ENCODE measurements at regions not wholly inside any gene's neighbourhood (a gene's known extent, or its start where the extent isn't known, plus 50 kb on each side); places are given as distances from the start of the nearest gene placed in this dataset.
"Not testable (repeated sequence)": the region's sequence is repeated elsewhere in the genome, so short reads cannot be mapped to it uniquely, and the experiment has no call there.

- in situ Hi-C loops (cut with MboI; ENCODE audit: low sequenced_read_pairs), result no loop called here
Measured at GRCh38 chr21:35622612-35623011, 437.7 kb downstream of the SETD4 start.

- in situ Hi-C loops (cut with MboI; ENCODE audit: low sequenced_read_pairs), result no loop called here
Measured at GRCh38 chr21:35619184-35619583, 441.1 kb downstream of the SETD4 start.

GRCh38 chr21:35617491-35617890 is 442.8 kb downstream of the SETD4 start:
- in situ Hi-C loops (cut with MboI; ENCODE audit: low sequenced_read_pairs), result no loop called here

DNA sequence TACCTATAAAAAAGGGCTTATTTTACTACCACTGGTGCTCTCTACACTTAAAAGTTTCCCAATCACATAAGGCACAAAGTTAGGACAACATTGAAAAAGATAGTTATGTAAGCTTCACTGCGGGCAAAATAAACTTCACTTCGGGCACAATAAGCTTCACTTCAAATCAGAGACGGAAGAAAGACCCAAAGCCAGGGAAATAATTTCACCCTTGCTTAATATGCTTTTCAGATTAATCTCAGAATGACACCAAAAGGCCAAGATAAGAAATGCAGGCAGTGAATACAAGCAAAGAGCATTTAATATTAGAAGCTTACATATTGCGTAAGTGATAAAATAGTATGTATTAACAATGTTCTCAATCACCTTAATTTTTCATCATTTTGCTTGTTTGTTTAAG is 444.2 kb downstream of the SETD4 start:
- in situ Hi-C loops (cut with MboI; ENCODE audit: low sequenced_read_pairs), result no loop called here

DNA sequence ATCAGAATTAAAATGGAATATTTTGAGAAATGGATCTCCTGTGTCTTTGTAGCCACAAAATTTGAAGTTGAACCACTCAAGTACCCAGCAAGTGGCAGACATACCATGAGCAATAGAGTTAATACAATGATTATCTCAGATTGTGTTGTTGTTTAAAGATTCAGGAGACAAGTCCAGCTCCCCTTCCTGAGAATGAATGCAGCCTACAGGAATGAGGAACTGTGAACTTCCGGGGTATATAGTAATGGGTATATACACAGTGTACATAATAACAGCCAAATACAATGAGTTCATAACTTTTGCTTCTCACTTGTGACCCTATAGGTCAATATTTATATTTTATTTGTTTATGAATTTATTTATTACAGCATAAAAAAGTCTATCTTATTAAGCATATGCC is 445.0 kb downstream of the SETD4 start:
- in situ Hi-C loops (cut with MboI; ENCODE audit: low sequenced_read_pairs), result no loop called here

DNA sequence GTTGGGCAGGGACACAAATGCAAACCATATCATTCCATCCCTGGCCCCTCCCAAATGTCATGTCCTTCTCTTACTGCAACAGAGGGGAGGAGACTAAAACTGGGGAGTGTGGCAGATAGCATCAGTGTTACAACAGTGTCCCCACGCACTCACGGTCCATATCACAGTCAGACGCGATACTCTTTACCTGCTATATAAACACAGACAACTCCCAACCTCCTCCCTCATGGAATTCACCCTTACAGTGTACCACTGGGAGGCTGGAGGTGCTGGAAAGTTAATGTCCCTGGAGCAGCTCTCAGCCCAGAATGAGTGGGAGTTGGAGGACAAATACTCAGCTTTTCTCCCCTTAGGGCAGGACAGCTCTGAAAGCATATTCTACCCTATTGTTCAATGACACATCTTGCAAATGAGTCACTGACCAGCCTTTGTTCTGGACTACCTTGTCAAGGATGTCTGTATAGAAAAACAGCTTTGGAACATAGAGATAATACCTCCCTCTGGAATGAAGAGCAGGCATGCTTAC is 445.9 kb downstream of the SETD4 start:
- in situ Hi-C loops (cut with MboI; ENCODE audit: low sequenced_read_pairs), result no loop called here

GRCh38 chr21:35611708-35612132 is 448.6 kb downstream of the SETD4 start:
- in situ Hi-C loops (cut with MboI; ENCODE audit: low sequenced_read_pairs), result no loop called here

GRCh38 chr21:35609263-35609662 is 451.1 kb downstream of the SETD4 start:
- in situ Hi-C loops (cut with MboI; ENCODE audit: low sequenced_read_pairs), result no loop called here

DNA sequence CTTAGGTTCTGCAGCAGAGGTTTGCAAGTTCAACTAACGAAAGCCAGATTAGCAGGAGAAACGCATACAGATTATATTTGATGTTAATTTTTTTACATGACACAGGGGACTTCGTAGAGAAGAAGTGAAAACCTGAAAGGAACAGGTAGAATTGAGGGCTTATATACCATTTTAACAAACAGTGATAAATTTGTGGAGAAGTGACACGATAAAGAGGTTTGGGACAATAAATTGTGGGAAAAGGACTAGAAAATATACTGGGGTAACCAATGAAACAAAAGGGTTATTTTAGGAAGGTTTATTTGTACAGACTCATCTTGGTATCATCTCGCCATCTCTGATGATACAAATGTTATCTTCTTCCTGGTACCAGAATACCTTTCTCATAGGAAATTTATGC is 452.9 kb downstream of the SETD4 start:
- in situ Hi-C loops (cut with MboI; ENCODE audit: low sequenced_read_pairs), result no loop called here

DNA sequence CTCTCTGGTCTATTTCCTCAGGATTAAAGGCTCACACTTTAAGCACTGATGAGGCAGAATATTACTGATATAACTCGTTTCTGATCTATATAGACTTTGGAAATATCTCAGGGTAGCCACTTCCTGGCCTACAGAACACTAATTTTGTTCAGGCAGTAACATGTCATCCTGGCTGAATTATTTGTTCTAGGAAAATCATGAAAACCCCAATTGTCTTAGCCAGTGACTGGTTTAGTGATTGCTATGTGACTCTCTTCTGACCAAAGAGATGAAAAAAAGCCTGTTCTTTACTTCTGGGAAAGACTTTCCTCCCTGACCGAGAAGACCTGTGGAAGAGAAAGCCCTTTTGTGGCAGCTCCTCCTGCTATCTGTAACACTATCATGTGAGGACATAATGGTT is 453.7 kb downstream of the SETD4 start:
- in situ Hi-C loops (cut with MboI; ENCODE audit: low sequenced_read_pairs), result no loop called here

- in situ Hi-C loops (cut with MboI; ENCODE audit: low sequenced_read_pairs), result no loop called here
Measured at GRCh38 chr21:35606146-35606545, 454.2 kb downstream of the SETD4 start.

DNA sequence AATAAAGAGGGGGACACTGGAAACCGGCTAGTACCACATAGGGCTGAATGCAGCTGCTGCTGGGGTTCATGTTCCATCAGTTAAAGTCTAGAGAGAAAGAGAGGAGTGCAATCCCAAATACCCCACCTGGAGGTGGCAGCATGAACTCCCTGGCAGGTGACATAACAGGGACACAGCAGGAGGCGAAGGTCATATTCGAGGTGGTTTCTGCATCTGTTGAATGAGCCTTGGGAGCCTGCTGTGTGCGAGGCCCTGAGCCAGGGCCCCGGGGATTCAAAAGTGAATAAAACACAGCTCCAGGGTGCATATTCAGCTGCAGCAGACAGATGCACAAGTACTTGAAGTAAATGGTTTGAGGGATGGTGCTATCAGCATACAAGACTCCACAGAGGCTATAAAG is 456.8 kb downstream of the SETD4 start:
- in situ Hi-C loops (cut with MboI; ENCODE audit: low sequenced_read_pairs), result no loop called here

DNA sequence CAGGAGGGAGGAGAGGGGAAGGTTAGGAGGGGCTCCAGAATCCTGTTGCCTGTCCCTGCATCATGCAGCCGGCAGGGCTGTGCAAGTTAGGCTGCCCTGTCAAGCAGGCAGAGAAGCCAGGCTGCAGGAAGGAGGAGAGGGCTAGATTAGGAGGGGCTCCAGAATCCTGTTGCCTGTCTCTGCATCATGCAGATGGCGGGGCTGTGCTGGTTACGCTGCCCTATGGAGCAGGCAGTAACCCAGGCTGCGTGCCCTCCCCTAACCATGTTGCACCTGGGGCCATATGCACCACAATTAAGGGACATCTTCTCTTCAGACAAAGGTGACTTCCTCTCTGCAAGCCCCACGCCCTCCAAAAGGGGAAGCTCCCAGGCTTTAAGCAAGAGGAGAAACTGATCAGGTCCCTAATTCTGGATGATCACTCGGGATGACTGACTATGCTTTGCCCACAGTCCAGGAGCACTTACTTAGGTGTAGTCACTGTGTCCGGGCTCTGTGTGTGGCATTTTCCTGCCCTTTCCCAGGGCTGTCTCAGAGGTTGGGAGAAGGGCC is 457.4 kb downstream of the SETD4 start:
- in situ Hi-C loops (cut with MboI; ENCODE audit: low sequenced_read_pairs), result no loop called here

GRCh38 chr21:35601211-35601610 is 459.1 kb downstream of the SETD4 start:
- in situ Hi-C loops (cut with MboI; ENCODE audit: low sequenced_read_pairs), result no loop called here

- in situ Hi-C loops (cut with MboI; ENCODE audit: low sequenced_read_pairs), result no loop called here
Measured at GRCh38 chr21:35599164-35599563, 461.2 kb downstream of the SETD4 start.

- in situ Hi-C loops (cut with MboI; ENCODE audit: low sequenced_read_pairs), result no loop called here
Measured at GRCh38 chr21:35597750-35598339, 462.5 kb downstream of the SETD4 start.

- in situ Hi-C loops (cut with MboI; ENCODE audit: low sequenced_read_pairs), result no loop called here
Measured at GRCh38 chr21:35594905-35595304, 465.4 kb downstream of the SETD4 start.

DNA sequence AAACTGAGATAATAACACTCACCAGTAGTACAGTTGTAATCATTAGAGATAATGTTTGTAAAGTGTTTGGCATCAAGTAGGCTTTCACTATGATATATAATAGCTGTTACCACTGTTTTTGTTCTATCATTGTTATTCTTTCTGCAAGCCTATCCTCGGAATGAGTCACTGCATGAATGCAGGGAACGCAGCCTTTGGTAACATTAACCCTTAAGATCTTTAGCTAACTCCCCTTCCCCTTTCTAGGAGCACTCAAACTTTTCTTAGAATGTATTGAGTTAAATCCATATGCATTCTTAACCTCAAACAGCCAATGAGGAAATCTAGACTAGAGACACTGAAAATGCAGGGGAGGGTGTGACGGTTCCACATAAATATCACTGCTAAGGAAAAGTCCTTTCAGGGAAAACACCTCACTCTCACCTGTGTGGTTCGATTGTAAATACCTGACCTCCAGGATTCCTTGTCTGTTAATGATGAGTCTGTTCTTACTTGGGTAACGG is 467.3 kb downstream of the SETD4 start:
- in situ Hi-C loops (cut with MboI; ENCODE audit: low sequenced_read_pairs), result no loop called here

DNA sequence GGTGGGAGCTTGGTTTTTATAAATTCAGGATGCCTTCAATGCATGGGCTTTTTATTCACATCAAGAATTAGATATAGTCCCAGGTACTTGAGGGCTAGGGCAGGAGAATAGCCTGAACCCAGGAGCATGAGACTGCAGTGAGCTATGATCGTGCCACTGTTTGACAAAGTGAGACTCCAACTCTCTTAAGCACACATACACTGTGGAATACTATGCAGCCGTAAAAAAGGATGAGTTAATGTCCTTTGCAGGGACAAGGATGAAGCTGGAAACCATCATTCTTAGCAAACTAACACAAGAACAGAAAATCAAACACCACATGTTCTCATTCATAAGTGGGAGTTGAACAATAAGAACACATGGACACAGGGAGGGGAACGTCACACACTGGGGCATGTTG is 470.0 kb downstream of the SETD4 start:
- in situ Hi-C loops (cut with MboI; ENCODE audit: low sequenced_read_pairs), result not testable (repeated sequence)

GRCh38 chr21:35587841-35588380 is 472.4 kb downstream of the SETD4 start:
- in situ Hi-C loops (cut with MboI; ENCODE audit: low sequenced_read_pairs), result no loop called here

DNA sequence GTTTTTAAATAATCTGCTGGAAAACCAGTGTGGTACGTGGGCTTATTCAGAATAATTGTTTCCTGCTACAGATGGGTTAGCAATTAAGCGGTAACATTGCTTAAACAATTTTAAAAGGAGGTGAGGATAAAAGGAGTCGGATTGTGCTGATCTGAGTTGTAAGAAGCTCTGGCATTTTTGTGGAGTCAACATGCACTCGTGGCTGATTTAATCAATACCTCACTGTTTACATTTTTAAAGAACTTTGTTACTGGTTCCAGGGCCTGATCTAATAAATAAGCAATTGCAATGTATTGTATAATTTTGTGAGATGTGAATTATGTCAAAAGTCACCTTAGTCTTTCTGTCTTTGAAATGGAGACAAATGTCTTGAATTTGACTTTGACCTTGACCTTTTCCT is 474.0 kb downstream of the SETD4 start:
- in situ Hi-C loops (cut with MboI; ENCODE audit: low sequenced_read_pairs), result no loop called here

DNA sequence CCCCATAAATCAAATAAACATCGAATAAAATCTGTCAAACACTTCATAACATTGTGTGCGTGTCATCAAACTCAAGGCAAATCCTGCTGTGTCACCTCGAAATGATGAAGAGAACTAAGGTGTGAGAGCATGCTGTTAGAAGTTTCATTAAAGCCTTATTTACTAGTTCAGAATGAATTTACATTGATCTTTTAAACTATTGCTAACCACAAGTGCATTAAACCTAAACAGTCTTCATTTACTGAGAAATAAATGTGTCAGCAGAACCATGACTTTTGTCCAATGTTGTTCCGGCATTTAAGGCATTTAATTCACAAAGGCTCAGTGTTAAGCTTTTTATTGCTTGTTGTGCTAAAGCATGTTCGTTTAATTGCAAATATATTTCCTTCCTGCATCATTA is 474.4 kb downstream of the SETD4 start:
- in situ Hi-C loops (cut with MboI; ENCODE audit: low sequenced_read_pairs), result no loop called here
